Stimulated activated CD8-positive, alpha-beta memory T cell treated with anti-CD3 and anti-CD28 coated beads, Interleukin-7, amount 100 ng/mL, for 24 hours (primary cell): ENCODE measurements at regions not wholly inside any gene's neighbourhood (a gene's known extent, or its start where the extent isn't known, plus 50 kb on each side); places are given as distances from the start of the nearest gene placed in this dataset.
"Not testable (repeated sequence)": the region's sequence is repeated elsewhere in the genome, so short reads cannot be mapped to it uniquely, and the experiment has no call there.

Source experiments
- DNase-seq: peaks from one replicate; pipeline ENCODE4 v3.0.0-alpha.2; 2020; ENCODE audit warnings: low read depth

DNA sequence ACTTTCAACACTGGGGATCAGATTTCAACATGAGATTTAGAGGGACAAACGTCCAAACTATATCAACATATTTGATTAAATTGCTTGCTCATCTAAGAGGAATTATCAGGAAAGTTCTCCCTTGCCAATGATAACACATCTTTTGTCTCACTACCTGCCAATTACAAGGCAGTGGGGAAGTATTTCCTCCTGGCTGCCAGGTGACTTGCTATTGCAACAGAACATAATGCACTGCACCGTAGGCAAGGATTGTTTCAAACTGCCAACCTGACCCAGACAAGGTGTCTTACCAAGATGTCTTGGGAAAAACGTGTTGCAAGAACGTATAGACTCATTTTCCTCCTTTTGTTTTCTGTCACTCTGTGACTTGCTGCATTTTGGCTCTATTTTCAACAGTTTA is 711.6 kb downstream of the METTL15 start:
- no peak for DNase-seq

- DNase-seq: no peak
Measured at GRCh38 chr11:28815110-28815509, 706.9 kb downstream of the METTL15 start.

- DNase-seq: no peak
Measured at GRCh38 chr11:28808771-28809170, 700.6 kb downstream of the METTL15 start.

DNA sequence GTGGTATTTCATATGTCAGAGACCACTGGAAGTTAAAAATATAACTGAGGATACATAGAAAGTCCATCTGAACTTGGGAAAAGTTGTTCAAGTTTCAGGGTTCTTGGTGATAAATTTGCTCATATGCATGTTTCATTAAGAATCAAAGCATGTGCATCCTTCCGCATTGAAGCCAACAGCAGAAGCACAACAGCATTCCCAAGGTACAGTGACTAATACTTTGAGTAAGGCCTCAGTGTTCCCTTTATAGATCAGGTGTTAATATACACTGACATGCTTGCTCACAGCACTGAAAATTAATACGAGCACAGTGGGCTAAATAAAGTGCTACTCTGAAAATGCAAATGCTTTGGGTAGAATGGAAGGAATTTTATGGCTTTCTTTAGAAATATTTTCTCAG is 691.1 kb downstream of the METTL15 start:
- no peak for DNase-seq

- no peak for DNase-seq
Measured at GRCh38 chr11:28798286-28798685, 690.1 kb downstream of the METTL15 start.

GRCh38 chr11:28797536-28797935 is 689.3 kb downstream of the METTL15 start:
- DNase-seq: no peak

DNA sequence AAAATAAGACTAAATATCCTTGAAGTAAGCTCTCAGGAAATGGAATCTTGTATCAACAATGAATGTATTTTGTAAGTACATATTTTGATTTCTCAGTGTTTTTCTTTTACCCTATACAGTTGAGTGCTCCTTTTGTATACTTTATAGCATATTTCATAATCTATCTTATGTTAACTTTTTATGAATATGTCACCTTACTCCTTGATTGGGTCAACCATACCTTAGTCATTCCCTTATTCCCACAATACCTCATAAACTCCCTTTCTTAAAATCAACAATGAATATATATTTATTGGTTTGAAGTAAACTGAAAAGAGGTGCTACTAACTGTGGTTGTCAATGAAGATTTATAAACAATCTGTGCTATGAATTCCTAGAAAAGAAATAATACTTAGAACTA is 686.2 kb downstream of the METTL15 start:
- DNase-seq: no peak

DNA sequence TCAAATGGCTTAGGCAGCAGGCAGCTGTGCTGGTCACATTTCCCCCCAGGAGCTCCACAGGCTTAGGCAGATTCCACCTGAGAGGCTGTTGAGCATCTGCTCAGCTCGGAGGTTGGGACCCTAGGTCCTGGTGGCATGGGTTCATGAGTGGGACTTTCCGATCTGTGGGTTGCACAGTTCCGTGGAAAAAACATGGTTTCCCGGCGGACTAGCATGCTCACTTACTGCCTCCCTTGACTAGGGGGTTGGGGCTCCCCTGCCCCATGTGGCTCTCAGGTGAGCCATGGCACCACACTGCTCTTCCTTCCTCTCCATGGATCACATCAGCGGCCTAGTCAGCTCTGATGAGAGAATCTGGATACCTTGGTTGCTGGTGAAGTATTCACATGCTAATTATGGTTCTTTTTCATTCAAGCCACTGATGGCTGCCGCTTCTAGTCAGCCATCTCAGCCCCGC is 685.1 kb downstream of the METTL15 start:
- no peak for DNase-seq

GRCh38 chr11:28792856-28793255 is 684.7 kb downstream of the METTL15 start:
- DNase-seq: no peak

GRCh38 chr11:28787897-28788296 is 679.7 kb downstream of the METTL15 start:
- DNase-seq: not testable (repeated sequence)

GRCh38 chr11:28777126-28777525 is 668.9 kb downstream of the METTL15 start:
- no peak for DNase-seq

DNA sequence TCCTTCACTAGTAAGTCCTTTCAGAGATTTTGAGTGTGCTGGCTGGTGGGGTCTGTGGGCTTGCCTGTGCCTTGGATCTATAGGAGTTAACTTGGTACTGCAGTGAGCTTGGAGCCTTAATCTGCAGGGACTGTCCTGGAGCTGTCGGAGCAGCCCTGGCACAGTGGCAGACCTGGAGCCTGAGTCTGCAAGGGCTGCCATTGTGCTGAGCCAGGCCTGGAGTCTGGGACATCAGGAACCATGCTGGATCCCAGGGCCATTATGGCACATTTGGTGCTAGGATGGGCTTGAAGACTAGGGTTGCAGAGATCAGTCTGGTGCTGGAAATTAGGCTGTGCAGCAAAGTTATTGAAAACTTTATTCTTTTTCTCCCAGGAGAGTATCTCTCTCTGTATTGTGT is 665.4 kb downstream of the METTL15 start:
- no peak for DNase-seq

DNA sequence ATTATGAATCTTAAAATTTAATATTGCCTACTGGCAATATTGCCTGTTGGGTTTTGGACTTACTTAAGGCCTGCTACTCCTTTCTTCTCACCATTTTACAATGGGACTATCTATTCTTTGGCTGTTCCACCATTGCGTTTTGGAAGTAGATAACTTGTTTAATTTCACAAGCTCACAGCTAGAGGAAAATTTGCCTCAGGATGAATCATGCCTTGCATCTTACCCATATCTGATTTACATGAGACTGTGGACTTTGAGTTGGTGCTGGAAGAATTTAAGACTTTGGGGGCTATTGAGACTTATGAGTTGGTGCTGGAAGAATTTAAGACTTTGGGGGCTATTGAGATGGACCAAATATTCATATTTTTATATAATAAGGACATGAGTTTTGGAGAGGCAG is 662.6 kb downstream of the METTL15 start:
- no peak for DNase-seq

- DNase-seq: no peak
Measured at GRCh38 chr11:28767574-28767973, 659.4 kb downstream of the METTL15 start.

DNA sequence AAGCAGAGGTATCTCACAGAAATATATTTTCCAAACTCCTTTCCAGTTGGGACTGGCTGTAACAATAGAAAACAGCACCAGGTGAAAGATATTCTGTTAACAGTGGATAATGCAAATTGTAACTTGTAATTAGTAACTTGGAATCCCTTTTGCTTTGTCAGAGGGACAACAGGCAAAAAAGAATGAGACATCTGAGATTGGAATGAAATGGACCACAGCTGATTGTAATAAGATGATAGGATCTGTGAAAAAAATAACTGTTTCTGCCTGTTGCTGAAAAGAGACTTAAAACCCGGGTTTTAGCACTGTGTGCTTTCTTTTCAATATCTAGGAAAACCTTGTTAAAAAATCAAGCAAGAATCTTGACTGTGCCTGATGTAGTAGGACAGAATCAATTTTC is 655.7 kb downstream of the METTL15 start:
- no peak for DNase-seq

- DNase-seq: no peak
Measured at GRCh38 chr11:28763151-28763550, 655.0 kb downstream of the METTL15 start.

- DNase-seq: no peak
Measured at GRCh38 chr11:28760676-28761390, 652.6 kb downstream of the METTL15 start.

DNA sequence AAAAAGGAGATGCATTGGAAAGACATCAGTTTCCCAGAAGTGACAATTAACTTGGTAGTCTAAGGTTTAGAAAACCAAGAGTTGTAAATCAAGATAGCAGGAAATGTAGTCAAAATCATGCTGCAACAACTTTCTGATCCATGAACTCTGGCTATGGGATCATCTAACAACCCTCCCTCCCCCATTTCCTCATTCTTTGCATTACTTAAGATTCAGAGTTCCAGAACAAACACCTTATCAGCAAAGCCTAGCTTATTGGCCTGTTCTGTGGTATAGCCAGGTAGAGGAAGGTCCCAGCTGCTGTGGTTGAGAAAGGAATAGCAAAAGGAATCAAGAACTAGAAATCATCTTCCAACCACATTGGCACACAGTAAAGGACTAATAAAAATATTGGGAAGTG is 651.1 kb downstream of the METTL15 start:
- DNase-seq: no peak

GRCh38 chr11:28757725-28758515 is 649.7 kb downstream of the METTL15 start:
- no peak for DNase-seq

DNA sequence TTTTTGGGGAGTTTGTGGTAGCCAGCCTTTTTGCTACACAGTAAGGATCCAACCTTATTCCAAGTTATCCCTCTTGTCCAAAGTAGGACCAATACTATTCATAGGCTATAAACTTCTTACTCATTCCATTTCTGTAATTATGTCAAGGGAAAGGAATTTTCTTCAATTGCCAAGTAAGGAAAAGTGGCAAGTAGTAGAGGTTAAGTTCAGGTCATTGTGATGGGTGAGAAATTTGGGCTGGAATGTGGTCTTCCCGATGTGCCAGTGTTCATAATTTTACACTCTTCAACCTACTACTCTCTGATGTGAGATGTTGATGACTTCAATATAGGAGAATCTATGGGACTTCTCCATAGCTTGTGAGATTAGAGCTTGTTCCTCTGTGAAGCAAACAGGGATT is 648.8 kb downstream of the METTL15 start:
- DNase-seq: no peak

DNA sequence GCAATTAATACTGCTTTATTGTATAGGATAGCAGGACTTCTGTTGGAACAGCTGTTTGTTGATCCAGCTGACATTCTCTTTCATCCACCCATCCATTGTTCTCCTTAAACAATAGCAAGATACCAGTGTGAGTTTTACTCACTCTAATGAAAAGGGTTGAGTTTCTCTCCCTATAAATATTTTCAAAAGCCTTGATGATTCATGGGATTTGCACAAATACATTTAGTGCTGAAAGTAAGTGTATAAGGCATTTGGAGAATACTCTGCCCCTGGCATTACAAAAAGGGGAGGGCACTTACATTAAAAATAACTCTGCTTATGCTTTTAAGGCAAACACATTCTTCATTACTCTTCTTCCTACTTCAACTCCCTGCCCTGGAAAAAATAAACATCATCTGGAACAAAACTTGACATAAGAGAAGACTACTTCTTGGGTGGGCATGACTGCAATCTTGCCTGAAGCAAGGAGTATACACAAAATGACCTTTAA is 634.9 kb downstream of the METTL15 start:
- DNase-seq: no peak

DNA sequence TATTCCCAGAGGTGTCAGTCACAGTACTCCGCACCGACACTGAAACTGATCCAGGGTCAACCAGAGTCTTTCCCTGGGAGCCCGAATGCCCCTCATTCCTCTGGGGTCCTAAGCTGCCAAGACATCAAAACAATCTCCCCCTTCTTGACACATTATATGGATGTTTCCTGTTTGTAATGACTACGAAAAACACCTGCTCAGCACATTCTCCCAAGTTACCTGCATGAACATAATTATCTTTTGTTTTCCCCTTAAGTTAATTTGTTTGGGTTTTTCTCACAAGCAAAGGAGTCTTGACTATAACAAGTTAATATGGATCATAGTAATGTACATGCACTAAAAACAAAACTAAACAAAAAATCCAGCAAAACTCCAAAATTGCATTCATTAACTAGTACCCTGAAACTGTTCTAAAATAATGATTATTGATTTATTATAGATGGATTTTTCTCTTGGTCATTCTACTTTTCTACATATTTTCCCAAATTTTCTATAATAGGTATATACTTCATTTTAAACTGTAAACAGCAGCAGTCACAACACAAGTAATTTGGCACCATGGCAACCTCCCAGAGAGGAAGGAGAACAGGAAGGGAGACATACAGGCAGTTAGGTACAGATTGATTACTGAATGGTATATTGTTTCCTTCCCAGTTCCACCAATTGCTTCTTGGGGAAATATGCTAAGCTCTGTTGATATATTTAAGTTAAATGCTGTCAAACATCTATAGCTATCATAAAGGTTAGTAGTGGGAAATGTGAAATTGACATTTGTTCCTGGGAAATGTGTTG is 631.5 kb downstream of the METTL15 start:
- no peak for DNase-seq

- DNase-seq: no peak
Measured at GRCh38 chr11:28738549-28738948, 630.4 kb downstream of the METTL15 start.
